GM23248 (cell line): ENCODE measurements at regions not wholly inside any gene's neighbourhood (a gene's known extent, or its start where the extent isn't known, plus 50 kb on each side); places are given as distances from the start of the nearest gene placed in this dataset.
A peak's percentile ranks its signal among the peaks of the same experiment; 100 is the strongest.

Experiments used
- DNase-seq: peaks from one replicate; pipeline ENCODE4 v3.0.0-alpha.2; 2015
- H2AFZ ChIP-seq: fragments of 200-600 bp; sonication (generic); 2 replicates; pipeline ENCODE4 v1.6.1; 2016; ENCODE audit warnings: antibody characterized with exemption
- H3F3A ChIP-seq: fragments of 200-600 bp; sonication (generic); 2 replicates; pipeline ENCODE4 v1.6.1; 2016; ENCODE audit warnings: mild to moderate bottlenecking, antibody characterized with exemption, mixed run types; ENCODE audit not compliant: insufficient read depth
- H3K27ac ChIP-seq: fragments of 200-600 bp; sonication (generic); 2 replicates; pipeline ENCODE4 v1.5.1; 2016; ENCODE audit warnings: mild to moderate bottlenecking
- H3K27me3 ChIP-seq: fragments of 200-600 bp; sonication (generic); replicated peaks from 2 replicates; pipeline ENCODE4 v1.6.1; 2016; ENCODE audit warnings: mild to moderate bottlenecking; ENCODE audit not compliant: insufficient read depth
- H3K36me3 ChIP-seq: fragments of 200-600 bp; sonication (generic); 2 replicates; pipeline ENCODE4 v1.6.1; 2016; ENCODE audit warnings: low read depth, mild to moderate bottlenecking
- H3K4me1 ChIP-seq: fragments of 200-600 bp; sonication (generic); 2 replicates; pipeline ENCODE4 v1.6.1; 2016; ENCODE audit warnings: mild to moderate bottlenecking; ENCODE audit not compliant: insufficient read depth
- H3K4me2 ChIP-seq: fragments of 200-600 bp; sonication (generic); one replicate; pipeline ENCODE4 v1.6.1; 2016; ENCODE audit warnings: mild to moderate bottlenecking; ENCODE audit not compliant: unreplicated experiment
- H3K4me3 ChIP-seq: fragments of 200-600 bp; sonication (generic); 2 replicates; pipeline ENCODE4 v1.5.1; 2016; ENCODE audit warnings: mild to moderate bottlenecking
- H3K79me2 ChIP-seq: fragments of 200-600 bp; sonication (generic); 2 replicates; pipeline ENCODE4 v1.6.1; 2016; ENCODE audit warnings: mild to moderate bottlenecking; ENCODE audit not compliant: insufficient read depth
- H3K9ac ChIP-seq: fragments of 200-600 bp; sonication (generic); 2 replicates; pipeline ENCODE4 v1.6.1; 2016; ENCODE audit warnings: mild to moderate bottlenecking
- H3K9me2 ChIP-seq: fragments of 200-600 bp; sonication (generic); 2 replicates; pipeline ENCODE4 v1.6.1; 2016; ENCODE audit warnings: mixed run types, mild to moderate bottlenecking, moderate library complexity; ENCODE audit not compliant: insufficient read depth
- H3K9me3 ChIP-seq: fragments of 200-600 bp; sonication (generic); one replicate; pipeline ENCODE4 v1.6.1; 2017; ENCODE audit warnings: low read depth
- H4K20me1 ChIP-seq: fragments of 200-600 bp; sonication (generic); 2 replicates; pipeline ENCODE4 v1.6.0; 2016; ENCODE audit not compliant: insufficient read depth
- EZH2 ChIP-seq: fragments of 200-600 bp; sonication (generic); IDR thresholded peaks from 2 replicates; pipeline ENCODE4 v1.6.1; 2018; ENCODE audit warnings: antibody characterized with exemption, mild to moderate bottlenecking; ENCODE audit not compliant: insufficient read depth, poor library complexity, severe bottlenecking
- EZH2phosphoT487 ChIP-seq: fragments of 200-600 bp; sonication (generic); IDR thresholded peaks from 2 replicates; pipeline ENCODE4 v1.6.1; 2018; ENCODE audit warnings: antibody characterized with exemption, moderate library complexity, mild to moderate bottlenecking, low read depth; ENCODE audit not compliant: insufficient read depth
- WGBS, 2 experiments: methylation state at CpG; one replicate each; pipeline ENCODE4 v1.1.6; 2015 to 2017; ENCODE audit warnings: low lambda C conversion rate in 2 of 2, low coverage in 1 of 2; ENCODE audit errors: missing lambda C conversion rate in 2 of 2; 5-methylcytosine and 5-hydroxymethylcytosine counted together
- in situ Hi-C: fragments of 300-500 bp; cut with MboI; formaldehyde crosslinking; loops from 2 replicates; pipeline ENCODE4 v1.15.0; 2020

GRCh38 chr17:71791311-71791710, 329.5 kb upstream of the SOX9 start:
- TF ChIP-seq EZH2phosphoT487 (no peak), EZH2 (no peak)
- peak overlapping the region; percentile 40; the same call in 1 of the 2 replicates for H2AFZ ChIP-seq
- no peak overlapping the region for H3K27ac ChIP-seq
- peaks cover 22% of the 10 kb centered on the region for H3K4me1 ChIP-seq
- DNase-seq, result no peak
- H3K9me3 ChIP-seq, result no peaks in the 10 kb centered on the region
- H3K79me2 ChIP-seq, result no peaks in the 10 kb centered on the region
- H3K4me3 ChIP-seq, result no peak overlapping the region
- in situ Hi-C loops, result no loop called here
- no peaks in the 10 kb centered on the region for H3K27me3 ChIP-seq
- no peaks in the 10 kb centered on the region for H3K36me3 ChIP-seq
- H3K9me2 ChIP-seq, result no peaks in the 10 kb centered on the region
- peaks cover 13% of the 10 kb centered on the region for H3F3A ChIP-seq
- WGBS, 2 experiments, result 45% methylated on average over 4 of the region's 4 CpGs
- H3K9ac ChIP-seq, result no peak overlapping the region
- H3K4me2 ChIP-seq, result peak overlapping the region; percentile 41
- no peaks in the 10 kb centered on the region for H4K20me1 ChIP-seq

DNA sequence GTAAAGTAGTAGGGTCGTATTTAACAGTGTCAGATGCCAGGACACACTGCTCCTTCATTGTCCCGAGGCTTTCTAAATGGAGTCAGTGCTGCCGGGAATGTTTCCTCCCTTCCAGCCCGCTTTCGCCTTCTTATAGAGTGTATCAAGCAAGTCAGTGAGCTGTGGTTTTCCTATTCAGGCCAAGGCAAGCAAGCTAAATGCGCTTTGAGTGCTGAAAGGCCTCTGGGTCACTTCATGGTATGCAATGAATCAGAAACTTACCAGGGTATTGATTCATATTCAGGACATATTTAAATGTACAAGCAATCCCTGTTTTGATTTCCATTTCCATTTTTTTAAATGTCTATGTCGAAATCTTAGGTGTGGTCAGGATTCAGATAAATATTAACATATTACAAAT, 327.9 kb upstream of the SOX9 start:
- Histone ChIP-seq H3K4me1 (peaks cover 22% of the 10 kb centered on the region), H3K27ac (no peak overlapping the region), H4K20me1 (no peaks in the 10 kb centered on the region), H3K9ac (no peak overlapping the region), H3K4me3 (0 out of 2 replicates have a peak overlapping the region, but pooled peaks have one; percentile 8), H3K4me2 (no peak overlapping the region), H2AFZ (no peak overlapping the region), H3K9me3 (no peaks in the 10 kb centered on the region), H3K36me3 (no peaks in the 10 kb centered on the region), H3K9me2 (no peaks in the 10 kb centered on the region), H3F3A (peaks cover 13% of the 10 kb centered on the region), H3K79me2 (no peaks in the 10 kb centered on the region), H3K27me3 (no peaks in the 10 kb centered on the region)
- in situ Hi-C loops, result no loop called here
- TF ChIP-seq EZH2, result no peak
- TF ChIP-seq EZH2phosphoT487, result peak; percentile 80; the same call in 1 of the 2 replicates
- WGBS, 2 experiments, result 42 to 45% methylated on average over 7 of the region's 7 CpGs
- peak; percentile 86 for DNase-seq

DNA sequence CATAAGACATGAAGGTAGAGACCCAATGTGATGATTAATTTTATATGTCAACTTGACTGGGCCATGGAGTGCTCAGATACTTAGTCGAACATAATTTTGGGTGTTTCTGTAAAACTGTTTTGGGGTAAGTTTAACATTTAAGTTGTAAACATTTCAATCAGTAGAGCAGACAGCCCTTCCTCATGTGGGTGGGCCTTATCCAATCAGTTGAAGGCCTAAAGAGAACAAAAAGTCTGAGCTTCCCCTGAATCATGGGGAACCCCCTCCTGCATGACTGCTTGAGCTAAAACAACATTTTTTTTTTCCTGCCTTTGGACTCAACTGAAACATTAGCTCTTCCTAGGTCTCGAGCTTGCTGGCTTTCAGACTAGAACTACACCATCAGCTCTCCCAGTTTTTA, 327.3 kb upstream of the SOX9 start:
- no peaks in the 10 kb centered on the region for H3K79me2 ChIP-seq
- H2AFZ ChIP-seq, result no peak overlapping the region
- no peaks in the 10 kb centered on the region for H3K9me3 ChIP-seq
- peak; percentile 23 for DNase-seq
- peaks cover 22% of the 10 kb centered on the region for H3K4me1 ChIP-seq
- whole genome bisulfite sequencing, 2 experiments, result 92 to 100% methylated on average over 2 of the region's 2 CpGs
- H3K27ac ChIP-seq, result no peak overlapping the region
- no peaks in the 10 kb centered on the region for H3K9me2 ChIP-seq
- H4K20me1 ChIP-seq, result no peaks in the 10 kb centered on the region
- H3K4me2 ChIP-seq, result no peak overlapping the region
- no peak overlapping the region for H3K4me3 ChIP-seq
- H3K36me3 ChIP-seq, result no peaks in the 10 kb centered on the region
- peaks cover 13% of the 10 kb centered on the region for H3F3A ChIP-seq
- no peaks in the 10 kb centered on the region for H3K27me3 ChIP-seq
- in situ Hi-C loops, result no loop called here
- no peak for TF ChIP-seq EZH2
- no peak for TF ChIP-seq EZH2phosphoT487
- no peak overlapping the region for H3K9ac ChIP-seq

DNA sequence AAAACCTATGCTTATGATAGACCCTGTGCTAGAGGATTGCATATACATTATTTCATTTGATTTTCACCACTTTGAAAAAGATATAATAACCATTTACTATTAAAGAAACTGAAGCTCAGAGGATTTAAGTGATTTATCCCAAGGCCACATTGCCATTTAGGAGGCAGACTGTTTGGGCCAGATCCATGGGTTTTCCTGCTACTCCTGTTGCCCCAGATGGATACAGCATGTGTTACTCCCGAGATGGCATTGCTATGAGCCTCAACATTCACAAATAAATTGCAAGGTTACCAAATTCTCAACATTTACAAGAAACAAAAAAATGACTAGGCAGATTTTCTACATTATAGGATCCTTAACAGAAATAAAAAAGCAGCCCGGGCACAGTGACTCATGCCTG, 322.1 kb upstream of the SOX9 start:
- no peak overlapping the region for H3K27ac ChIP-seq
- H4K20me1 ChIP-seq, result no peaks in the 10 kb centered on the region
- in situ Hi-C loops, result no loop called here
- peaks cover 15% of the 10 kb centered on the region; the same call in 1 of the 2 replicates for H3F3A ChIP-seq
- H3K4me3 ChIP-seq, result no peak overlapping the region
- no peaks in the 10 kb centered on the region for H3K9me3 ChIP-seq
- no peaks in the 10 kb centered on the region for H3K79me2 ChIP-seq
- no peak overlapping the region for H2AFZ ChIP-seq
- no peak for DNase-seq
- no peaks in the 10 kb centered on the region for H3K9me2 ChIP-seq
- WGBS, 2 experiments, result 71 to 74% methylated on average over 2 of the region's 2 CpGs
- H3K4me1 ChIP-seq, result peaks cover 15% of the 10 kb centered on the region
- H3K4me2 ChIP-seq, result no peak overlapping the region
- no peak for TF ChIP-seq EZH2
- TF ChIP-seq EZH2phosphoT487, result no peak
- no peaks in the 10 kb centered on the region for H3K27me3 ChIP-seq
- H3K36me3 ChIP-seq, result no peaks in the 10 kb centered on the region
- no peak overlapping the region for H3K9ac ChIP-seq

DNA sequence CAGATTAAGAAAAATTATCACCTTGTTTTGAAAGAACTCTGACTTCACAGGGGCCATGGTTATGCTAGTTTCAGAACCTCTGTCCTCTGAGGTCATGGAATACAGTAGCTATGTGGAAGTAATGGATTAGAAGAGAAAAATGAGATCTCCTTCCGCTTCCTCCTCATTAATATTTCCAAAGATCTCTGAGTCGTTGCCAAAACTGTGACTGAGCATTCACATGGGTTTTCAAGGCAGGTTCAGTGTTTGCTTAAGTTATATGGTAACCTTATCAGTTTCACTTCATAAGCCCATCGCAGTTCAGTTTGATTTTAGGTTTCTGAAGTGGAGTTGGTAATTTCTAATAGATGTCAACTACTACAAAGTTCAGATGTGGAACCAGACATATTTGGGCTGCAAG, 321.2 kb upstream of the SOX9 start:
- TF ChIP-seq EZH2phosphoT487, result no peak
- no peak for TF ChIP-seq EZH2
- Histone ChIP-seq H3K27ac (no peak overlapping the region), H3K4me2 (no peak overlapping the region), H3K36me3 (no peaks in the 10 kb centered on the region), H2AFZ (no peak overlapping the region), H3K9me3 (no peaks in the 10 kb centered on the region), H3K9me2 (no peaks in the 10 kb centered on the region), H3K79me2 (no peaks in the 10 kb centered on the region), H3K9ac (no peak overlapping the region), H3F3A (peaks cover 15% of the 10 kb centered on the region; the same call in 1 of the 2 replicates), H3K27me3 (no peaks in the 10 kb centered on the region), H4K20me1 (no peaks in the 10 kb centered on the region), H3K4me1 (peaks cover 15% of the 10 kb centered on the region), H3K4me3 (no peak overlapping the region)
- in situ Hi-C loops, result no loop called here
- DNase-seq, result no peak
- WGBS, 2 experiments, result 90 to 91% methylated on average over 3 of the region's 3 CpGs
